ENCODE measurements at regions not wholly inside any gene's neighbourhood (a gene's known extent, or its start where the extent isn't known, plus 50 kb on each side); places are given as distances from the start of the nearest gene placed in this dataset.

DNA sequence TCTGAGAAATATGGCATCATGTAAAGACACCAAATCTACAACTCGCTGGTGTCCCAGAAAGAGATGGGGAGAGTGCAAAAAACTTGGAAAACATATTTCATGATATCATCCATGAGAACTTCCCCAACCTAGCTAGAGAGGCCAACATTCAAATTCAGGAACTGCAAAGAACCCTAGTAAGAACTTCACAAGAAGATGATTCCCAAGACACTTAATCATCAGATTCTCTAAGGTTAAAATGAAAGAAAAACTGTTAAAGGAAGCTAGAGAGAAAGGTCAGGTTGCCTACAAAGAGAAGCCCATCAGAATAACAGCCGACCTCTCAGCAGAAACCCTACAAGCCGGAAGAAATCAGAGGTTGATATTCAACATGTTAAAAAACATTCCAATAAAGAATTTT is 95.5 kb upstream of the PRLR start:
- intact Hi-C loops (cut with DNase I; ENCODE audit: low total_unique reads) = no loop called here
- H3K36me3 ChIP-seq = no peaks in the 10 kb centered on the region
- H3K27ac ChIP-seq = no peak overlapping the region
- TF ChIP-seq, protein P1, sequence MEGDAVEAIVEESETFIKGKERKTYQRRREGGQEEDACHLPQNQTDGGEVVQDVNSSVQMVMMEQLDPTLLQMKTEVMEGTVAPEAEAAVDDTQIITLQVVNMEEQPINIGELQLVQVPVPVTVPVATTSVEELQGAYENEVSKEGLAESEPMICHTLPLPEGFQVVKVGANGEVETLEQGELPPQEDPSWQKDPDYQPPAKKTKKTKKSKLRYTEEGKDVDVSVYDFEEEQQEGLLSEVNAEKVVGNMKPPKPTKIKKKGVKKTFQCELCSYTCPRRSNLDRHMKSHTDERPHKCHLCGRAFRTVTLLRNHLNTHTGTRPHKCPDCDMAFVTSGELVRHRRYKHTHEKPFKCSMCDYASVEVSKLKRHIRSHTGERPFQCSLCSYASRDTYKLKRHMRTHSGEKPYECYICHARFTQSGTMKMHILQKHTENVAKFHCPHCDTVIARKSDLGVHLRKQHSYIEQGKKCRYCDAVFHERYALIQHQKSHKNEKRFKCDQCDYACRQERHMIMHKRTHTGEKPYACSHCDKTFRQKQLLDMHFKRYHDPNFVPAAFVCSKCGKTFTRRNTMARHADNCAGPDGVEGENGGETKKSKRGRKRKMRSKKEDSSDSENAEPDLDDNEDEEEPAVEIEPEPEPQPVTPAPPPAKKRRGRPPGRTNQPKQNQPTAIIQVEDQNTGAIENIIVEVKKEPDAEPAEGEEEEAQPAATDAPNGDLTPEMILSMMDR (IDR thresholded peaks at IDR 0.05) = no peak
- no peaks in the 10 kb centered on the region for H3K9me3 ChIP-seq
- no peaks in the 10 kb centered on the region for H3K27me3 ChIP-seq
- H3K4me3 ChIP-seq = no peak overlapping the region
- no peaks in the 10 kb centered on the region for H3K4me1 ChIP-seq
- no peak for DNase-seq (ENCODE audit: low spot score in 2 of 2)

DNA sequence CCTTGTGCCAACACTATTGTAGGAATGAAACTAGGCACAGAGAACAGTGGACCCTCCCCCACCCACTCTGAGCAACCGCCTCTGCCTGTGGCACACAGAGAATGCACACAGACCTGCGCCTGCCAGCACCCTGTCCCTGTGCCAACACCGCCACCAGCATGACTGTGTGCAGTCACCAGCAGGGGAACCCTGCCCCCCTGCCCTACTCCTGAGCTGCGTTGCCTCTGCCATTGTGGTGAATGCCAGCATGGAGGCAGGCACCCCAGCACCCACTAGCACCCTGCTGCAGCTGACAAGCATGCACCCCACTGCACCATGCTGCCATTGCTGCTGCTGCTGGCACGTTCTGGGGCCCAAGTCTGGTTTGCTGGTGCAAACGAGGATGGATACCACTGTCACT is 94.4 kb upstream of the PRLR start:
- Histone ChIP-seq H3K4me1 (no peaks in the 10 kb centered on the region), H3K9me3 (no peaks in the 10 kb centered on the region), H3K27ac (no peak overlapping the region), H3K27me3 (no peaks in the 10 kb centered on the region), H3K36me3 (no peaks in the 10 kb centered on the region), H3K4me3 (no peak overlapping the region)
- no peak for TF ChIP-seq POLR2A (IDR thresholded peaks at IDR 0.05)
- TF ChIP-seq, protein P1 (IDR thresholded peaks at IDR 0.05) = no peak
- no peak for DNase-seq (ENCODE audit: low spot score in 2 of 2)
- intact Hi-C loops (cut with DNase I; ENCODE audit: low total_unique reads) = no loop called here

DNA sequence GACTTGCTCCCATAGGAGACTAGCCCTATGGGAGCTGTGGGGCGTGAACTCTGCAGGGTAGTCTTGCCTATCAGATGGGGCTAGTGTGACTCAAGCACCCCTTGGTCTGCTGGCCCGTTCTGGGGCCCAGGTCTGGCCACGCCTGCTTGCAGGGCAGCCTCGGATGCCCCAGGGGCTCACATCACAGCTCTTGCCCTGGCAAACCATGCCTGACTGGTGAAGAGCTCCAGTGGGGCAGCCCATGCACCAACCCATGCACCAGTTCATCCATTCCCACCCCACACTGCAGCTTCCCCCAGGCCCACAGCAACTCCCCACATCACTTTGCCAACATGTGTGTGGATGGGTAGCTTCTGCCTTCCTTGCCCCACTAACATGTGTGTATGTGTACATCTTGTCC is 93.9 kb upstream of the PRLR start:
- H3K36me3 ChIP-seq = no peaks in the 10 kb centered on the region
- H3K4me1 ChIP-seq = no peaks in the 10 kb centered on the region
- H3K9me3 ChIP-seq = no peaks in the 10 kb centered on the region
- intact Hi-C loops (cut with DNase I; ENCODE audit: low total_unique reads) = no loop called here
- TF ChIP-seq, protein P1 (IDR thresholded peaks at IDR 0.05) = no peak
- TF ChIP-seq POLR2AphosphoS5 (IDR thresholded peaks at IDR 0.05) = no peak
- TF ChIP-seq POLR2A (IDR thresholded peaks at IDR 0.05) = no peak
- no peaks in the 10 kb centered on the region for H3K27me3 ChIP-seq
- no peak for DNase-seq (ENCODE audit: low spot score in 2 of 2)
- H3K4me3 ChIP-seq = no peak overlapping the region
- H3K27ac ChIP-seq = no peak overlapping the region

DNA sequence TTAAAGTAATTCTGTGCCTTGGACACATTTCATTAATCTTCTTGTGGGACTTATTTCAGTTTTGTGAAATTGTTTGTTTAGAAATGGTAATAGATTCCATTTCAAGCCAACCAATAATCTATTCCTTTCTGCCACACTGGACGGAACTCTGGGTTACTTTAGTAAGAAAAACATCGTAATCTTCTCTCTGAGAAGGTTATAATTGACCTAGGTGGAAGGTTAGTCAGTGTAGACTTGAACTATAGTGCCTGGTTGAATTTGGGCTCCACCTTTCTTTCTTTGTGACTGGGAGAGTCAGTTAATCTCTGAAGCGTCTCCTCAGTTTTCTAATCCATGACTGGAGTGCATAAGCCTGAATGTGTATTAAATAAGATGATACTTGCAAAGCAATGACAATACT is 89.7 kb upstream of the PRLR start:
- Histone ChIP-seq H3K9me3 (no peaks in the 10 kb centered on the region), H3K36me3 (no peaks in the 10 kb centered on the region), H3K27ac (no peak overlapping the region), H3K4me1 (no peaks in the 10 kb centered on the region), H3K27me3 (no peaks in the 10 kb centered on the region), H3K4me3 (no peak overlapping the region)
- intact Hi-C loops (cut with DNase I; ENCODE audit: low total_unique reads) = no loop called here
- no peak for TF ChIP-seq POLR2AphosphoS5 (IDR thresholded peaks at IDR 0.05)
- no peak for TF ChIP-seq POLR2A (IDR thresholded peaks at IDR 0.05)
- TF ChIP-seq, protein P1 (IDR thresholded peaks at IDR 0.05) = no peak
- DNase-seq (ENCODE audit: low spot score in 2 of 2) = no peak

DNA sequence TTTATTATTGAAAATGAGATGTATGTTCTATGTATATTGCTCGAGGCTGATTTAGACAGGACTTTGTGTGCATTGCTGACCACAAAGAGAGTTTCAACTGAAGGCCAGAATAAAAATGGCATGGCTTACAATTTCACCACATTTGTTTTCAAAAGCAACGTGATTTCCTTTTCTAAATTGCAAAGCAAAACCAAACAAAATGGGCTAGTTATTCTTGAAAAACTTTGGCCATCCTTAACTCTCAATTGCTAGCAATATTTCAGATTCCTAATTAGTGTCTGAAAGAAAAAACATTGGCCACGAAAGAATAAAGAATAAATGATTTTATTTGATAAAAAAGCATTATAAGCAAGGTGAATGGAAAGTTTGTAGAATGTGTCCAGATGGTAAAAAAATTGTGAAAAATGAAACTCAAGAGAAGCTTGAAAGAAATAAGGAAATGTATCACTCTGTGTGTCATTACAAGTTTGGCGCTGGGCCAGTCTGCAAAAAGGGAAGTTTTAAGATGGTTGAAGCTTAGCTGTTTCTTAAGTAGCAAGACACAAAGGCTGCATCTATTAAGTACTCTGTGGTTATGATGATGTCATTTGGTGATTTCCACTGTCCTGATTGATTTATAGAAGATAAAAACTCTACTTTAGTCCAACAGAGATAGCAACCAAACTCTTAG is 89.2 kb upstream of the PRLR start:
- Histone ChIP-seq H3K27ac (no peak overlapping the region), H3K4me1 (no peaks in the 10 kb centered on the region), H3K9me3 (no peaks in the 10 kb centered on the region), H3K27me3 (no peaks in the 10 kb centered on the region), H3K36me3 (no peaks in the 10 kb centered on the region), H3K4me3 (no peak overlapping the region)
- no peak for DNase-seq (ENCODE audit: low spot score in 2 of 2)
- intact Hi-C loops (cut with DNase I; ENCODE audit: low total_unique reads) = no loop called here
- TF ChIP-seq POLR2AphosphoS5 (IDR thresholded peaks at IDR 0.05) (no peak), POLR2A (IDR thresholded peaks at IDR 0.05) (no peak)
- TF ChIP-seq, protein P1 (IDR thresholded peaks at IDR 0.05) = no peak

Measured in breast epithelium (tissue), 4 donors.